Stimulated activated CD4-positive, alpha-beta T cell treated with anti-CD3 and anti-CD28 coated beads, Interleukin-15, amount 100 ng/mL, for 1 hour (primary cell): ENCODE measurements at regions not wholly inside any gene's neighbourhood (a gene's known extent, or its start where the extent isn't known, plus 50 kb on each side); places are given as distances from the start of the nearest gene placed in this dataset.
"Not testable (repeated sequence)": the region's sequence is repeated elsewhere in the genome, so short reads cannot be mapped to it uniquely, and the experiment has no call there.

ENCODE experiments used
- DNase-seq, 2 donors: peaks; one replicate each; pipeline ENCODE4 v3.0.0-alpha.2; 2020; ENCODE audit warnings: low read depth in 1 of 2, low spot score in 1 of 2

DNA sequence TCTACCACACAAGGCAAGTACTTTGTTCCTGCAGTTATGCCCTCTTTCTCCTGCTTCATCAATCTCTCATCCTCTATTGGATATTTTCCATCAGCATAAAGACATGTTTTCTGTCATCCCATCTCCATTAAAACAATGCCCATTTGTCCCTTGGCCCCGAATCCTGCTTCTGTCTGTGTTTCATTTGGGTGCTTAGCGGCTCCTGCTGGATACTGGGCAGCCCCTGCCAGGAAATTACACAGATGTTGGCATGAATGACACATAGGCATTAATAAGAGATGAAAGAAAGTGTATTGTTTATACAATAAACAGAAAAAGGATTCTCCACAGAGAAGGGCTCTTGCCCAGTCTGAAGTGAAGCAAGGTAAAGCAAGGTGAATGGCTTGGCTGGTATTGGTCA lies 765.3 kb downstream of the REEP3 start:
- DNase-seq, result no peak

DNA sequence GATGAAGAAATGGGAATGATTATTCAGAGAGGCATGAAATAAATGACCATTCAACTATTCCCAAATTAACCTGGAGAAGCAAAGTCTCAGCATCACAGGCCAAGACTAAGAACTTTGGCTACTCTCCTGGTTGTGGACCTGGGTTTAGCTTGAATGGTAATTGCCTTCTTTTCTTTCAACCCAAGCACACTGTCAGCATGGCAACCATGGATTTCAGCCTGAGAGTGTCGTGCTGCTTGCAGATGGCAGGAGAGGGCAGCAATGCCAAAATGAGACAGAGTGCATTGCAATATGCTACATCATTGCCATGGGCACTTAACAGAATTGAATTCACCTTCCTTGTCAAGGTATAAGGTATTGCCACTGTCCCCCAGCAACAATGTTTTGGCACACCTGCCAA lies 767.2 kb downstream of the REEP3 start:
- no peak for DNase-seq

DNA sequence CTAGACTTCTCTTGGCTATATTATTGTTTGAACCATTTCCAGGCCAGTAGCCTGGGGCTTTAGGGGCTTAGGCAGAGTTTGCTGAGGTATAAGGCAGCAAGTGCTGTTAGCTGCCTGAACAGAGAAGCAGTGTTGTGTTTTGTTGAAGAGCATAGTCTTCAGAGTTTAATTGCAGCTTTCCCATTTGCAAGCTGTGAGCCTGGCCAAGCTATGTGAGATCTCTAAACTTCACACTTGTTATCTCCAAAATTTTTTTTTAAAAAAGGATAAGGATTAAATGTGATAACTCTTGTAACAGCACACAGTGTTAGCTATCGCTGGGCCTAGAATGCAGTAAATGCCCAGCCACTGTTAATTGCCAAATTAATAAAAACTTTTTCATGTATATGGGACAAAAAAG lies 782.4 kb downstream of the REEP3 start:
- no peak for DNase-seq

DNA sequence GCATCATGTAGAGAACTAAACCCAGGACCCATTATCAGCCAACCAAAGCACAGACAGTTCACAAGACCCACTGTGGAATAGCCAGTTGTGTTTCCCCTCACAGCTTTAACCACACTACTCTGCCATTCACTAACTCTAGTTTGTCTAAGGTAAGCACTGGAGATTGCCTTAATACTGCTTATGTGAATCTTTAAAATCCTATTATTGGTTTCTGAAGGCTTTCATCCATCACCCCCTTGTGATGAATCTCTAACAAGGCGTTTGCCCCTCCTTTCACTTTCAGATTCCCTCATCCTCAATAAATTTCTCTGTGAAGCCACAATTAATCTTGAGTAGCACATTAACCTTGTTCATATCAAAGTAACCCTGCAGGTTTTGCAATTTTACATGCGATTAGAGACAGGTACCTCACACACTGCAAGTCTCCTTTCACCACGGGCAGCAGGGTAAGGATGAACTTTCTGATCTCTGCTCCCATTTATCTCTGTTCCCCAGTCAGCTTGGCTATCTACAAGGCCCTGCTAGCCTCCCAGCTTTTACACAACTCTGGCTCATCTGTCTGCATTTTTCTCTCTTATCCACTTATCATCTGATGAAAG lies 785.6 kb downstream of the REEP3 start:
- DNase-seq, result no peak

DNA sequence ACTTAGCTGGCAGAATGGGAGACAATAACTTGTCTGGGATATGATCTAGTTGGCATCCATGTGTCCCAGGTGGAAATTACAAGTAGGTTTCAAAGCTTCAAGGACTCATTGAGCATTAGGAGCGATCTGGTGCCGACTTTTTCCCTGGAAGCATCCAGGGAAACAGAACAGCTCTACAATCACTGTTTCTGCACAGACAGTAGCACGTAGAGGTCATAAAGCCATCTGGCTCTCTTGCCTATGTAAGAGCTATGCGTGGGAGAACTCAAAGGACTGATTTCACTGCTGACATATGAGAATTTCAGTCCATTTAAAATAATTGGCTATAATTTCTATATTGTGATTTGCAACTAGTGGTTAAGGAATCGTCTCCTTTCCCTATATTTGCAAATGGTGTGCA lies 791.7 kb downstream of the REEP3 start:
- DNase-seq, result no peak

DNA sequence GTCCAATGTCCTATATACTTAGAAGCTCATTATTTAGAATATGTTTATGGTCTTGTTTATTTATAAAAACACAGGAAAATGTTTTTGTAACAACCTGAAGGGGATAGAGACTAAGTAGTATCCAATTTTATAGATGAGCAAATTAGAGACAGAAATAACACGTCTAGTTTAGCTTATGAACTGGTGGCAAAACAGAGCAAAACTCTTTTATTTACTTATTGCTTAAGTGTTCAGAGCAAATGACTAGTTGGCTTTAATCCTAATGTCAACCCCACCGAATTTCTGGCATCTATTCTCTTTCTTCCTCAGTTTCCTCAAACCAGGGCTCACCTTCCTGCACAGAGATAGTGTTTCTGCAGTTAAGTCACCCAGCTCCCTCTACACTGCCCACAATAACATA lies 792.8 kb downstream of the REEP3 start:
- no peak for DNase-seq

DNA sequence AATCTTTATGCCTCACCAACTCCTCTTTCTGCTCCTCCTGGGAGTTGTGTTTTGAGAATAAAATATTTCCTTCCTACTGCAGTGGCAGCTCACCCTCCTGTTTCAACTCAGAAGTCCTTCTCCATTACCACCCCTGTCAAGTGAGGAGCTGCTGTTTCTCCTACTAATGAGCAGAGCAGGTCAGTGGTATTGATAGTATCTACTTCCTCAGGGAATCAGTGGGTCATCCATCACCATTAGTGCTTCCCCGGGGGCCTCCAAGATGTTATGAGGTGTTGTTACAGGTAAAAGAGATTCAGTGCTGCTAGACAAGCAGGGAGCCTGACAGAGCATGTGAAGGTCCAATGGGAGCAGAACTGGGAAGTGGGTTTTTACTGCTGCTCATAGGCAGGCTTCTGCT lies 795.2 kb downstream of the REEP3 start:
- DNase-seq, result no peak

DNA sequence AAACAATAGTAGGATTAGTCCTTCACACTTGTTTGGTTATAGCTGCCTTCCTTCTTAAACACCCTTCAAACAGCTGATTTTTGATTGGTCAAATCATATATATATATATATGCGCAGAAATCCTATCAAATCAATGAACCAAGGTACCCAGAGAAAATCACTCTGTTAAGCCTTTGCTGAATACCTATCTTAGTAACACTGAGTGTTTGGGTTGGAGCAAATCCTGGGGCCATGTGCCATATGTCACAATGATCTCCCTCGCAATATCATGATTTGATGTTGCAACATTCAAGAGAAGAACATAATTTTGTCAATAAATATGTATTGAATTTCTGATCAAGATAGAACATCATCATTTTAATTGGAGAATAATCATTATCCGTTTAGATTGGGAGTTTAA lies 795.6 kb downstream of the REEP3 start:
- no peak for DNase-seq

DNA sequence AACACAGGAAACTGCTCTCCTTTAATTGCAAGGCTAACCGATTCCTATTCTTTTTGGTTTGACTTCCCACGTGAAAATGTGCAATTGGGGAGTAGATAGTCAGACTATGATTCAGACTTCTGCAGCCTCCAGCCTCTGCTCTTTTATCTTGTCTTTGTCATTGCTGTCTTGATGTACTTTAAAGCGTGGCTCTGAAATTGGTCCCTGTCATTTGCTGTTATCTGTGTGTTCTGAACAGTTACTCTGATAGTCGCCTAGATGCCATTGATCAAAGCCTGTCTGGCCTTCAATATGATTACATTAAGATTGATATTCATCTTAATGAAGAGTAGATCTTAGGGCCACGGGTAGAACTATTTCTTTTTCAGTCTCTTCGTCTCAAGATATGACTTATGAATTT lies 799.2 kb downstream of the REEP3 start:
- DNase-seq, result no peak

DNA sequence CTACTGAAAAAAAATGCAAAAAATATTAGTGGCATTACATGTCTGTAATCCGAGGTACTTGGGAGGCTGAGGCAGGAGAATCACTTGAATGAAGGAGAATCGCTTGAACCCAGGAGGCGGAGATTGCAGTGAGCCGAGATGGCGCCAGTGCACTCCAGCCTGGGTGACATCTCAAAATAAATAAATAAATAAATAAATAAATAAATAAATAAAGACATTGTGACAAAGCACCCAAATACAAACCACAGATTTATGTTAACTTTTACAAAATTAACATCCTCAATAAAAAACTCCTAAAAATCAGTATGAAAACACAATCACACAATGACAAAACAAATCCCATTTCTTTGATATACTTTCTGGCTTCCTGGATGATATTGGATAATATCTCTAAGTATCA lies 808.3 kb downstream of the REEP3 start:
- DNase-seq, result no peak

DNA sequence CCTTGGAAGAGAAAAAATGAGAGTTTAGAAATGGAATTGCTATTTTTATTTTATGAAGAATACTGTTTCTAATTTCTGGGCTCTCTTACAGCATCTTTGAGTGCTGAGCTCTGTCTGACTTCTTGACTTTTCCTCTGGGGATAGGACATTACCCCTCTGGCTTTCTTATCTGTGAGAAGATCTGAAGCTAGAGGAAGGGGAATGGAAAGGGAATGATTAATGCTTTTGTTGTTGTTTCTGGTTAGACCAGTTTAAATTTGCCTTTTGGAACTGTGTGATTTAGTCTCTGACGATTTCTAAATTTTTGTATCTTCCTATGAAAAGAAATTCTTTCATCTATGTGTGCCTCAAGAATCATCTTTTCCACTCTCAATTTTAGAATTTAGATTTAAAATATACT lies 811.4 kb downstream of the REEP3 start:
- DNase-seq, result no peak

DNA sequence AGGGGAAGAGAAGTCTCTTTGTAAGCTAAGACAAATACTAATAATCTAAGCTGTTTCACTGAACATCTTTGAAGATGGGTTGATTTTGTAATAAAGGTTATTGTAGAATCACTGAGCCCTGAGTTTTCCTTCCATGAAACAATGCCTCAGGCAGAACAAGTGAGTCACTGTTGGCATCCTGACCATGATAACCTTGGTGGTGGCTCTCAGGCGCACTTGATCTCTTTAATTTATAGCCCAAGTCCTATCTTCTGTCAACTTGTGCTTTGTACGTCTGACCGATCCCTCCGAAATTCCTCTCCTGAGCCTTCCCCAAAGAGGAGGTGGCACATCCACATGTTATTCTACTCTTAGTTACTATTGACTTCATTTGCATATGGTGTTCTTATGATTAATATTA lies 812.9 kb downstream of the REEP3 start:
- DNase-seq, result no peak

DNA sequence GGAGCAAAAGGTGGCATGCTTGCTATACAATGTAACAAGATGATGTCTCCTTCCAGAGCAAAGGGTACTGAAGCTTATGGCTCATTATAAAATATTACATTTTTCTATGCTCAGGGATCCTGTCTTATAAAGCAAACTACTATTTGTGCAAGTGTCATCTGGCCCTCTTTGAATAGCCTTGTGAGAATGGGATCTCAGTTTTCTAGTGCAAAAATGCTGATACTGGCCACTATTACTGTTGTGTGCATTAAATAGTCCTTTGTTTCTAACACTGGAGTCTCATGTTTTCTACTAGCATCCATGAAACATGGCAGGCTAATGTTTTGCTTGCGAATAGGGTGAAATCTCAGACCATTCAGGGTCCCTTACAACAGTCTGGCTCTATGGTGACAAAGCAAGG lies 823.0 kb downstream of the REEP3 start:
- no peak for DNase-seq

DNA sequence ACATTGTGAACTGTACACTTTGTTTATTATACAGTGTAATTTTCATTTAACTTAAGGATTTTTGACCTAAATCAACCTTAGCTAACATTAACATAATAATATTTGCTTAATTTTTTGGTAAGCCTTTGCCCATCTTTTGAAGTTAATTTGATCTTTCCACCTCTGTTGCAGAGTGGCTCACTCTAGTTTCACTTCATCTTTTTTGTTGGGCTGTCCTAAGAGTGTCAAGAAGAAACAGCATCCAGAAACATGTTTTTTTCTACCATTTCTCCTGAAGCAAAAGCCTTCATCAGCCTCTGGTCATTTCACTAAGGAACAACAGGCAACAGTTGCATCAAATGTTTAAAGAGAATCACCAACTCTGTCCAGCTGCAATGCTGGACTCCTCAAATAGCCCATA lies 824.7 kb downstream of the REEP3 start:
- no peak for DNase-seq

DNA sequence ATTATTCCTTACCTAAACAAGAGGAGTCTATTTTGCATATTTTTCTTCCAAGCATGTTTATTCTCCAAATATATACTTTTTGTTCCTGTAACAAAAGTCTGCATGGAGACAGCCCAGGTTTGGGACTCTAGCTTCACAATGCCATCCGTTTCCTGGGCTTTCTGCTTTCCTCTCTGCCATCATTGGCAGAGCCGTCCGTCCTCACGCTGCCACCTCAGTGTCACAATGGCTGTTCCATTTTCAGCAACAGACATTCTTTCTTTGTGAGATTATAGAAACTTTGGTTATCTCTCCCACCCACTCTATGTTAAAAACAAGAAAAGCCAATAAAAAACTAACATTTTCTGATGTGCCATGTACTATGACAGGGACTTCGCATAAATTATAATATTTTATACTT lies 825.2 kb downstream of the REEP3 start:
- DNase-seq, result no peak

DNA sequence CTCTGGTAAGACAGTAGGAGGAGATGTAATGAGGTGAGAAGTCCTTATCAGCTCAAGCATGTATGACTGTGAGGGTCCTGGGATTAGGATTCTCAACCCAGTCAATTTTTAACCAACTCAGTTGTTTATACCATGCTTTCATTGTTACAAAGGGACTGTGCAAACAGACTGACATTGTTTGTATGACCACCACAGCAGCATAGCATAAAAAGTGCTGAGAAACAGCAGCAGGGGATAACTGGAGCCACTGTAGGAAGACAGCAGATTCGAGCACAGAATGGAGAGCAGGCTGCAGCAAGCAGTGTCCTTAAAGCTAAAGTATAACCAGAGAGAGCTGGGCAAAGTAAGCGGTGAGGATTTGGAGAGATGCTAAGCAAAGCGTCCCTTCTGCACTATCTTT lies 829.5 kb downstream of the REEP3 start:
- no peak for DNase-seq

DNA sequence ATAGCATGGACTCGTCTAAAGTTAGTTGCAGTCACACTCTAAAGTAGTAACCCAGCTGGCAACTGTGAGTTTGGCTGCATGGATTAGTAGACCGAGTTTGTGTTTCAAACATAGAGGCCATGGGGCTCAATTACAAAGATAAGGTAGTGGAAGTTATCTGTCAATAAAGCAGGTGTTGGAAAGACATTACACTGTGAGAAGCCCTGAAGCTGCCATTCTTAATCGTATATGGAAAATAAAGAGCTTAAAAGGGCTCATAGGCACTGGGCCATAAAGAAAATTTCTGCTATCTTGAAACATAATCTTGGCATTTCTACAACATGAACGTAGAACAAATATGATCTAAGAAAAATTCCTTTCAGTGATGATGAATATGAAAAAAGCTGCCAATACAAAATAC lies 837.7 kb downstream of the REEP3 start:
- DNase-seq, result no peak

DNA sequence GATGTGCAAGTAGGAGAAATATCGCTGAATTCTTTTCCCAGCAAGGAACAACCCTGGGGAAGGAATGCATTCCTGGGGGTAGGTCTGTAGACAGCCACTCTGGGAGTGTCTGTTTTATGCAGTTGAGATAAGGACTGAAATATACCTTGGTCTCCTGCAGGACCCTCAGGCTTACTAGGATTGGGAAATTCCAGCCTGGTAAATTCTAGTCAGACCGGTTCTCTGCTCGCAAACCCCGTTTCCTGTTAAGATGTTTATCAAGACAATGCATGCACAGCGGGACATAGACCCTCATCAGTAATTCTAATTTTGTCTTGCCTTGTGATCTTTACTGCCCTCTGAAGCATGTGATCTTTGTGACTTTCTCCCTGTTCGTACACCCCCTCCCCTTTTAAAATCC lies 839.0 kb downstream of the REEP3 start:
- not testable (repeated sequence) for DNase-seq

DNA sequence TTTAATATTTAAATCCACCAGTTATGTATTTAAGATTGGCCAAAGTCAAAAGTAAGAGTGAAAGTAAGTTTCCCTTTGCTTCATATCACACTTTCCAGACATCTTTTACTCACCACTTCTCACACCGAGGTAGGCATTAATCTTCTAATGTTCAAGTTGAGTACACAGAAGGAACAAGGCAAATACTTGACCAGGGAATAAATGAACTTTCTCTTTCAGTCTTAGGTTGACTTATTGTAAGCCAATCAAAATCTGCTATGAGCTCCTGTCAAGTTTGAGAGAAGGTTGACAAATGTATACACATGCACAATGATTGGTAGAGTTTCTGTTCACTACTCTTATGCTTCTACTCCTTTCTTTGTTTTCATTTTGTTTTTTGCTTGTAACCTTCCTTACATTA lies 842.5 kb downstream of the REEP3 start:
- DNase-seq, result no peak

DNA sequence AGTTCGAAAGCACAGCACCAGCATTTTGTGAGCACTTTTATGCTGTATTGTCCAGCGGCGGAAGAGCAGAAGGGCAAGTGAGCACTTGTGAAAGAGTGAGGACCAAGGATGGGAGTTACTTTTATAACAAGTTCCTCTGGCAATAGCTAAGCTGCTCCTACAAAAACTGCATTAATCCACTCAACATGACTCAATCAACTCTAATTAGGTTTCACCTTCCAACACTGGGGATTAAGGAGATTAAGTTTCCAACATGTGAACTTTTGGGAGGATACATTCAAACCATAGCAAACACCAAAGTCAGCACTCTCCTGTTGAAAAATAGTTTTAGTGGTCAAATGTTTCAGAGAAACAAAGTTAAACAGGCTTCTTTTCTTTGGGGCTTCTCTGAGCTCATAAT lies 844.5 kb downstream of the REEP3 start:
- DNase-seq, result no peak

DNA sequence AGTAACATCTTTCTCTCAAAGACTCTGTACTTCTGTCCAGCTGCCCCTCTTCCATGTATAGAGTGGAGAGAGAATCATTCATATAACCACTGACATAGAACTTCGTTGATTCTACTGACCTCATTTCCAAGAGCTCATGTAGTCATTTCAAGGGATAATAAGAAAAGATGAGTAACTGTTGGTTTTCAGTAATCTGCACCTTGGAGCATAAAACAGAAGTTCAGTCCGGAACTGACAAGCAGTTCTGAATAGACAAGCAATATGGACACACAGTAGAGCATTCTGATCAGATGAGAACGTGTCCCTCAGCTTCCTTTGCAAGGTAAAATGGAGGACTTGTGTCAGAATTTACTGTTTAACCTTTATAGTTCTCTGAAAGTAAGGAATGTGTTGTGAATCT lies 847.1 kb downstream of the REEP3 start:
- DNase-seq, result no peak

DNA sequence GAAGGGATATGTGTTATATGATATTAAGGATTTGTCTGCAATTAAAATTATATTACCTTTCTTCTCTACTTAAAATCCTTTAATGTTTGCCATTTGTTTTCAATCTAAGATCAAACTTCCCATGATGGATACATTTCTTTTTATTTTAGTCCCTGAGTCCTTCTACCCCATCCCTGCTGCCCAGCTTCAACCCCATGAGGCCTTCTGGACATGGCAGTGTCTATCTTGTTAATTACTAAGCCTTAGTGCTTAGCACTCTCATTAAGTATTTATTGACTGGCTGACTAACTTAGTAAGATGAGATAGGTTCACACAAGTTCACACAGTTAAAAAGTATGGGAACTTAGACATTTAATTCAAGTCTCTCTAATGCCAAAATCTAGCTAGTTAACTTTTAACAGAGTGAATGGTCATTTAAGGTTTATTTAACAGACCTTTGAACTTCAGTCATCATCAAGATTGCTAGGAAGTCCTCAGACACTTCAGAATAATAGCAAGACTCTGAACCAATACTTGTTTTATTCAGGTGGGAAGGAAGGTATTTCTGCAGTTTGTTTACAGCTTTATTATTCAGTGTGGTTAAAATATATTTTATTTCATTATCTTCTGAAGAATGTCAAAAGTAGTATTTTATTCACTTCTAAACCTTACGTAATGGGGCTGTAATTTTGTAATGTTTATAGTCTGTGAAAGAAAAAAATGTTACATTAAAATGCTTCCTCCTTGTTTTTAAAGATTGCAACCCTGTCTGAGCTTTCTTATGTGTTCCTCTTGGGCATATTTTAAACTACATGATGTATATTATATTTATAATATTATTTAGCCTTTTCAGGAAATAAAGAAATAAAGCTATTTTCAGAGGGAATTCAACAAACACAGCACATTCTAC lies 848.9 kb downstream of the REEP3 start:
- DNase-seq, result no peak

DNA sequence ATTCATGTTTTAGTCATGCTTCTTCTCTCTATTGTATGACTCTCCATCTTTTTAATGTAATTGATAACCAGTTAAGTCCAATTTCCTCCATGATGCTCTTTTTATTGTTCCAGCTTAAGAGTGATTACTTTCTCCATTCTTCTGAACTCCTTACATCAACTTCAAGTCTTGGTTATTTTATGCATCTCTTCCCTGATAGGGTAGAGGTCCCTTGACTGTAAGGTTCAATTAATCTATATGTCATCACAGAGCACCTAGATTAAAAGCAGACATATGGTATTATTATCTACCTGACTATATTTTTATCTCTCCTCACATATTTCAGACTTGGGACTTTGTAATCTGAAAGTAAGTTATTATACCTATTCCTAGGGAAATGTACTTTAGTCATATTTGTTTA lies 853.1 kb downstream of the REEP3 start:
- no peak for DNase-seq
